NCI-H526 (cell line): ENCODE measurements at regions not wholly inside any gene's neighbourhood (a gene's known extent, or its start where the extent isn't known, plus 50 kb on each side); places are given as distances from the start of the nearest gene placed in this dataset.

Source experiments
- DNase-seq, 2 experiments: peaks; one replicate each; lab custom pipeline; 2025; lab: John Stamatoyannopoulos, UW

- no peak for DNase-seq
These were observed 150.2 kb downstream of the MACROH2A1 start for GRCh38 chr5:135248801-135249231.

- DNase-seq, result no peak
These were observed 151.9 kb downstream of the MACROH2A1 start for GRCh38 chr5:135246923-135247795.

DNA sequence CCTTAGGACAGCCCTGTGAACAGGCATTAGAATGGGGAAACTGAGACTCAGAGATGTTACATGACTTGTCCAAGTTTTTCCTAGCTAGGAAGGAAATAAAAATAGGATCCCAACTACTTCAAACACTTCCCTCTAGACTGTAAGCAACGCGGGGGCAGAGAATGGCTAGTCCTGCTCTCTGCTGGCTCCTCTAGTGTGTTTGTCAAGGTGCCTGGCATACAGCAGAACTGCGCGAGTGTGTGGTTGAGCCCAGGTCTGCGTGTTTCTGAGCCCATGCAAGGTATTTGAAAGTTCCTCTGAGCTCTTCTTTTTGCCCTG lies 152.5 kb downstream of the MACROH2A1 start:
- no peak for DNase-seq

GRCh38 chr5:135245521-135246499 lies 153.2 kb downstream of the MACROH2A1 start:
- DNase-seq, result no peak

GRCh38 chr5:135244620-135245021 lies 154.4 kb downstream of the MACROH2A1 start:
- no peak for DNase-seq

GRCh38 chr5:135243556-135244285 lies 155.3 kb downstream of the MACROH2A1 start:
- no peak for DNase-seq

GRCh38 chr5:135242866-135243555 lies 156.0 kb downstream of the MACROH2A1 start:
- DNase-seq, result no peak

DNA sequence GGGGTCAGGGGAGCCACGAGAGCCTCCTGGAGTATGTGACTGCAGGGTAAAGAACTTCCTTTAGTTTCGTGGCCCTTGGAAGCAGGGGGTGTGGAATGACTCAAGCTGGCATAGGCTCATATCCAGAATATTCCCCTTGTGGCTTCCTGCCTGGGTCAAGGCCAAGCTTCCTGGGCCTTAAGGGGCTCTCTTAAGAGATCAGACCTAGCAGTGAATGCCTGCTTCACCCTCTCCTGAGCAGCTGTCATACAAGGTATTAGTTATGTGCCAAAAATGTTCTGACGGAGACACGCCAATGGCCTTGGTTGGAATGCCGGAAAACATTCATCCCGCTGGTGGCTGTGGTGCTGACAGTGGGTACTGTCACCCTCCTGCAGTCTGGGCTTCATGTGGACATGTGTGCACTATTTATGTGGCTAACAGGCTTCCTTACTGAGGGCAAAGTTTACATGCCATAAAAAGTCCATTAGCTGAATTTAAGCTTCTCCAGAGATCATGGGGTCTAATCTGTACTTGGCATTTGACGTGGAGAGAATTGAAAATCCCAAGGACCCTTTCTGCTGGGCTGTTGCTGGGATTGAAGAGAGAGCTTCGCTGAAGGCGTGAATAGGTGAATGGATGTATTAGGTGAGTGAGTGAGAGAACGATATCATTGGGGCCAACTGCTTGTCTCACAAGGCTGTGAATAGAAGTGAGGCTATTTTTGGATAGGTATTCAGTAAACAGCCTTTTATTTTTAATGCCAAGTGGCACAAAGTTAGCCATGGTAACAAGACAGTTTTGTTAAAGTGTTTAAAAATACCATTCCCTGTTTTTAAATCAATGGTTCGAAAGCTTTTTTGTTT lies 156.8 kb downstream of the MACROH2A1 start:
- no peak for DNase-seq

DNA sequence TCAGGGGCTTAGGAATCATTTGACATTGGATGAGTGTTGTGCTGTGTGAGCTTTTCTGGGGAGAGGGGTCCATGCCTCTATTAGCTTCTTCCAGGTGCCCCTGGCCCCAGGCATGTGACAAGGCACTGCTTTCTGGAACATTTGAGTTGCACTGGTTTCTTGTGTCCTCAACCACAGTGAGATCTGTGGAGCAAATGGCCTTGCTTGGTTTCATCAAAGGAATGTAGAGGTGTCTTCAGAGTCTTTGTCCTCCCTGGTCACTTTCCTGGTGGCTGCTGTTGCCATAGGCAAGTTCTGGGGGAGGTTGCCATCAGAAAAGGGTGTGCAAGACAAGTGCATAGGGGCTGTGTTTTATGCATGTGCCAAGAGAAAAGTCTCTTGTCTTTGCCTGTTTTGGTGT lies 157.5 kb downstream of the MACROH2A1 start:
- no peak for DNase-seq

GRCh38 chr5:135240781-135241360 lies 158.2 kb downstream of the MACROH2A1 start:
- no peak for DNase-seq

DNA sequence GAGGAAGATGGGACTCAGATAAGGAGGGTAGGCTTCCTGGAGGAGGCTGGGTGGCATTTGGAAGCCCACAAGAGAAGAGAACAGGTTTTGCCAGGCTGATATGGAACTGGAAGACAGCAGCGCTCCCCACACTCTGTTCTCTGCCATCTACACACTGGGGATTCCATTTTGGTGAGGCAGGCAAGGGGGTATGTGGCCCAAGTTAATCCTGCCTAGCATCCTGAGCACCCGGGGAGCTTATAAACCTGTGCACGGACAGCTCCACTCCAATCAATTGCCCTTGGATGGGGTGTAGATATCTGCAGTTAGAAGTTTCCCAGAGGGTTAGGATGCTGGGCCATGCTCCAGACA lies 158.8 kb downstream of the MACROH2A1 start:
- DNase-seq, result no peak

DNA sequence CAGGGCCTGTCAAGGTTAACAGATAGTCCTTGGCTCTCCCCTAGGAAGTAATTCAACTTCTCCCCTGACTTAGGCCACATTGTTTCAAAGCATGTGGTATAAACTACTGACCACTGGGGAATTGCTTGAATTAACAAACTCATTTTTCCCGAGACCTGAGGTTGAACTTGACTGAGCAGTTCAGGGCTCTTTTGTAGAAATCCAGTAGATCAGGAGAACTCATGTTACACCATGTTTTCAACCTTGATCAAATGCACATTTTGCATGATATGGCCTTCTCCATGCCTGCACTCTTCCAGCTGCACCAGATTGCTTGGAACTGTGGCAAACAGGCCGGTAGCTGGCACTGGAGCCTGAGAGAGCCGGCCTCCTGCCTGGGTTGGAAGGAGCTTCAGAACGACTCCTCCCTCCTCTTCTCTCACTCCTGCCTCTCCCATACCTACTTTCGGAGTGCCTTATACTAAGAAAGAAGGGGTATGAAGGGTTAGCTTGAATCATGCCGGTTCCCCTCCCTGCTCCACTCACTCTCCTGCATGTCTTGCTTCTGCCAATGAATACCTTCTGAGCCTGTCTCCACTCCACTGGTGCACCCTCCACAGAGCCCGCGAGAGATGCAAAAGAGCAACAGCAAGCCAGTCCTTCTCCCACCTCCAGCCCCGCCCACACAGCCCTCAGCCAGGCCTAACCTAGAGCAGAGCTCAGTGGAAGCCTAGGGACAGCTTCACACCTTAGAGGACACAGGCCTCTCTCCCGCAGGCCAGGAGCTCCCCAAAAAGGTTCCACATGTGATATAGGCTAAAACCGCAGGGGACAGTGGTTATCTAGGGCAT lies 159.4 kb downstream of the MACROH2A1 start:
- peak in 1 of 2 experiments; percentile 32 for DNase-seq

- DNase-seq, result no peak
These were observed 160.2 kb downstream of the MACROH2A1 start for GRCh38 chr5:135238622-135239452.

- no peak for DNase-seq
These were observed 161.3 kb downstream of the MACROH2A1 start for GRCh38 chr5:135237748-135238103.

GRCh38 chr5:135236908-135237747 lies 161.9 kb downstream of the MACROH2A1 start:
- DNase-seq, result no peak

DNA sequence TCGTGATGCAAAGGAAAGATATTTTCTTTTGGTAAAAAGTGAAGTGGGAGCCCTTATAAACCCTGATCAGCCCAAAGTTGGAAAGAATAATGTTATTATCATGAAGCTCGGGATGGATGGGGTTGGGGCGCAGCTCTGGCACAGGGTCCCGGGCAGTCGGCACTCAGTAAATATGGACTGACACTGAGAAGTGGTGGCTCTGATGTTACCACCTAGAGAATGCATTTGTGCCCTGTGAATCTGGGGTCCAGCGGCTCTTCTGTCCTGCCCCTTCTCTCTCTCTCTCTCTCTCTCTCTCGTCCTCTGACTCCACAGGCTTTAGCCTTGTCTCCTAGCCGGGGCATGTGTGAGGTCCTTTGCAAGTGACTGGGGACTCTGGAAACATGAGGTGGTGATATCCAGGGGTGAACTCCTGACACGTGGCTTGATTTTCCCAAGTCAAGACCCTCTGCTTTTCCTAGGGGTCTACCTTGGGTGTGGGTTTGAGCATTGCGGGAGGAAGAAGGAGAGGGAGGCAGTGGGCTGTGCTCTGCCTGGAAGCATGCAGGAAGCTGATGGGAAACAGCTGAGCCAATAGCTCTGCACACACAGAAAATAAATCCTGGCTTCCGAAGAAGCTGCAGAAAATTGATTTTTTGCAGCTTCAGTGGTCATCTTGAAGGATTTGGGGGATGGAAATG lies 162.7 kb downstream of the MACROH2A1 start:
- DNase-seq, result no peak
